SU-DHL-6 (cell line): ENCODE measurements at regions not wholly inside any gene's neighbourhood (a gene's known extent, or its start where the extent isn't known, plus 50 kb on each side); places are given as distances from the start of the nearest gene placed in this dataset.

Experiments
- H2AFZ ChIP-seq: fragments of 200-600 bp; sonication (generic); 2 replicates; pipeline ENCODE4 v1.6.1; 2014; ENCODE audit warnings: low read depth, mild to moderate bottlenecking, moderate library complexity, mixed read lengths, antibody characterized with exemption, low read length; ENCODE audit not compliant: severe bottlenecking
- H3F3A ChIP-seq: fragments of 200-600 bp; shearing (Covaris generic); 2 replicates; pipeline ENCODE4 v1.6.0; 2016; ENCODE audit warnings: antibody characterized with exemption, mild to moderate bottlenecking; ENCODE audit not compliant: insufficient read depth
- H3K27ac ChIP-seq: fragments of 200-600 bp; sonication (generic); 2 replicates; pipeline ENCODE4 v1.5.1; 2016; ENCODE audit warnings: low read depth, mild to moderate bottlenecking, low read length, moderate library complexity, mixed read lengths
- H3K27me3 ChIP-seq: fragments of 200-600 bp; sonication (generic), shearing (Covaris generic); 2 replicates; pipeline ENCODE4 v1.6.0; 2014; ENCODE audit warnings: mild to moderate bottlenecking, low read length
- H3K36me3 ChIP-seq: fragments of 200-600 bp; sonication (generic); 2 replicates; pipeline ENCODE4 v1.6.1; 2014; ENCODE audit warnings: mild to moderate bottlenecking, low read length, mixed read lengths
- H3K4me2 ChIP-seq: fragments of 300-600, 200-600 bp; shearing (Covaris generic), sonication (generic); 2 replicates; pipeline ENCODE4 v1.6.0; 2014; ENCODE audit warnings: low read length, low read depth, mild to moderate bottlenecking; ENCODE audit not compliant: poor library complexity, severe bottlenecking
- H3K4me3 ChIP-seq: fragments of 200-600 bp; sonication (generic); 2 replicates; pipeline ENCODE4 v1.5.1; 2014; ENCODE audit warnings: antibody characterized with exemption, low read length, mild to moderate bottlenecking, mixed read lengths; ENCODE audit not compliant: insufficient read depth, poor library complexity, severe bottlenecking
- H3K79me2 ChIP-seq: fragments of 200-600 bp; sonication (generic); 2 replicates; pipeline ENCODE4 v1.6.1; 2014; ENCODE audit warnings: mild to moderate bottlenecking, low read length, moderate library complexity; ENCODE audit not compliant: insufficient read depth
- H3K9ac ChIP-seq: fragments of 200-600 bp; sonication (generic); 2 replicates; pipeline ENCODE4 v1.7.0; 2014; ENCODE audit warnings: mild to moderate bottlenecking, low read length
- H3K9me2 ChIP-seq: fragments of 200-600 bp; sonication (generic); replicated peaks from 2 replicates; pipeline ENCODE4 v1.6.1; 2014; ENCODE audit warnings: low read length; ENCODE audit not compliant: insufficient read depth
- H3K9me3 ChIP-seq: fragments of 200-600 bp; sonication (generic); 2 replicates; pipeline ENCODE4 v1.6.1; 2014; ENCODE audit warnings: low read length, mixed read lengths; ENCODE audit not compliant: insufficient read depth
- H4K20me1 ChIP-seq: fragments of 200-600 bp; sonication (generic); 2 replicates; pipeline ENCODE4 v1.6.1; 2014; ENCODE audit warnings: low read depth, mild to moderate bottlenecking, antibody characterized with exemption, low read length, moderate library complexity, mixed read lengths
- CTCF ChIP-seq: fragments of 200-600 bp; sonication (generic); IDR thresholded peaks from one replicate; pipeline ENCODE4 v1.5.1; 2017; ENCODE audit warnings: antibody characterized with exemption, mild to moderate bottlenecking, low read length, moderate library complexity; ENCODE audit not compliant: insufficient read depth, poor library complexity, severe bottlenecking
- EZH2phosphoT487 ChIP-seq: fragments of 200-600 bp; sonication (generic), shearing (Covaris generic); conservative IDR thresholded peaks from 2 replicates; pipeline ENCODE4 v1.6.1; 2018; ENCODE audit warnings: mild to moderate bottlenecking, antibody characterized with exemption, low read length, moderate library complexity, mixed read lengths

GRCh38 chr12:86550218-86551145, 294.3 kb upstream of the MGAT4C start:
- H3K27ac ChIP-seq, result no peak overlapping the region
- H4K20me1 ChIP-seq, result no peaks in the 10 kb centered on the region
- no peaks in the 10 kb centered on the region for H3K9me2 ChIP-seq
- H3K79me2 ChIP-seq, result no peaks in the 10 kb centered on the region
- H3K4me2 ChIP-seq, result no peak overlapping the region
- TF ChIP-seq CTCF (no peak), EZH2phosphoT487 (no peak)
- H3F3A ChIP-seq, result no peaks in the 10 kb centered on the region
- H3K27me3 ChIP-seq, result no peaks in the 10 kb centered on the region
- H3K36me3 ChIP-seq, result no peaks in the 10 kb centered on the region
- H3K9me3 ChIP-seq, result no peaks in the 10 kb centered on the region
- H3K9ac ChIP-seq, result no peak overlapping the region
- no peak overlapping the region for H3K4me3 ChIP-seq
- no peak overlapping the region for H2AFZ ChIP-seq

- no peak overlapping the region for H3K27ac ChIP-seq
- H3K27me3 ChIP-seq, result no peaks in the 10 kb centered on the region
- no peak overlapping the region for H3K4me3 ChIP-seq
- H3F3A ChIP-seq, result no peaks in the 10 kb centered on the region
- TF ChIP-seq EZH2phosphoT487 (no peak), CTCF (no peak)
- no peaks in the 10 kb centered on the region for H3K36me3 ChIP-seq
- no peaks in the 10 kb centered on the region for H4K20me1 ChIP-seq
- no peak overlapping the region for H2AFZ ChIP-seq
- H3K79me2 ChIP-seq, result no peaks in the 10 kb centered on the region
- H3K9ac ChIP-seq, result no peak overlapping the region
- no peak overlapping the region for H3K4me2 ChIP-seq
- H3K9me2 ChIP-seq, result no peaks in the 10 kb centered on the region
- no peaks in the 10 kb centered on the region for H3K9me3 ChIP-seq
Observed at GRCh38 chr12:86543716-86544115, 287.5 kb upstream of the MGAT4C start.

GRCh38 chr12:86530996-86531655, 274.9 kb upstream of the MGAT4C start:
- H3K9ac ChIP-seq, result no peak overlapping the region
- H2AFZ ChIP-seq, result no peak overlapping the region
- no peak overlapping the region for H3K4me3 ChIP-seq
- H4K20me1 ChIP-seq, result no peaks in the 10 kb centered on the region
- no peaks in the 10 kb centered on the region for H3K9me2 ChIP-seq
- H3K9me3 ChIP-seq, result no peaks in the 10 kb centered on the region
- no peak for TF ChIP-seq CTCF
- TF ChIP-seq EZH2phosphoT487, result no peak
- H3F3A ChIP-seq, result no peaks in the 10 kb centered on the region
- H3K36me3 ChIP-seq, result no peaks in the 10 kb centered on the region
- H3K4me2 ChIP-seq, result no peak overlapping the region
- no peak overlapping the region for H3K27ac ChIP-seq
- H3K79me2 ChIP-seq, result no peaks in the 10 kb centered on the region
- H3K27me3 ChIP-seq, result no peaks in the 10 kb centered on the region
